ENCODE measurements at regions not wholly inside any gene's neighbourhood (a gene's known extent, or its start where the extent isn't known, plus 50 kb on each side); places are given as distances from the start of the nearest gene placed in this dataset.

DNA sequence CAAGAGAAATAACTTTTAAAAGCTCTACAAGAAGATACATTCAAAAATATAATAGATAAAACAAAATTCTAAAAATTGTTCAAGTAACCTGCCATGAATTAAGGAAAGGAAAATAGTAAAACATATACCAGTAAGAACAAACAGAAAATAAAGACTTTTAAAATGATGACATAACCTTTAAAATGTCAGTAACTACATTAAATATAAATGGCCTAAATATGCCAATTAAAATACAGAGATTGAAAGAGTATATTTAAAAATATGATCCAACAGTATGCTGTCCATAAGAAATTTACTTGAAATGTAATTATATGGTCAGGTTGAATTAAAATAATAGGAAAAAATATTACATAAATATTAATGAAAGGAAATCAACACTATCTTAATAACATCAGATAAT, 911.7 kb upstream of the POU3F3 start:
- Mint-ChIP-seq H3K4me1 (no peaks in the 10 kb centered on the region), H3K27me3 (ENCODE audit: low read depth) (no peaks in the 10 kb centered on the region)
- no peak overlapping the region for H3K18ac ChIP-seq (ENCODE audit: insufficient read length, low read depth, low read length)

More for the DNA sequence above, 911.7 kb upstream of the POU3F3 start:
- no peak overlapping the region for H2BK5ac ChIP-seq (ENCODE audit: insufficient read length, low read length)
- no peak overlapping the region for H2BK12ac ChIP-seq (ENCODE audit: insufficient read length, low read depth, low read length)
- no peak overlapping the region for H3T11ph ChIP-seq (ENCODE audit: low read length)
- H3K4ac ChIP-seq (ENCODE audit: low read depth, low read length) = no peak overlapping the region
- H2AK5ac ChIP-seq (ENCODE audit: insufficient read length, low read length) = no peak overlapping the region
- no peaks in the 10 kb centered on the region for H3K4me1 ChIP-seq (ENCODE audit: insufficient read depth, low read length)
- no peak overlapping the region for H4K5ac ChIP-seq (ENCODE audit: insufficient read length, low read depth, low read length)
- H4K91ac ChIP-seq (ENCODE audit: insufficient read length, low read depth, low read length) = no peak overlapping the region
- H3K56ac ChIP-seq (ENCODE audit: insufficient read length, low read depth, low read length) = no peak overlapping the region
- H3K14ac ChIP-seq (ENCODE audit: insufficient read depth, low read length) = no peak overlapping the region
- H2AFZ ChIP-seq (ENCODE audit: low read length) = no peak overlapping the region
- Mint-ChIP-seq H3K4me3 (no peak overlapping the region), H3K36me3 (ENCODE audit: insufficient read depth in 1 of 3, low read depth in 3 of 3) (peaks cover 0 to 19% (median 4%) of the 10 kb centered on the region in 3 experiments; a peak in 6 of 7 replicates), H3K9me3 (peaks cover 21 to 36% of the 10 kb centered on the region in 2 experiments), H3K27ac (no peak overlapping the region)
- H3K4me2 ChIP-seq (ENCODE audit: insufficient read depth, insufficient read length, low read length) = no peak overlapping the region
- H3K9ac ChIP-seq (ENCODE audit: extremely low read depth, insufficient read length, low read length) = no peak overlapping the region
- H3K79me1 ChIP-seq (ENCODE audit: insufficient read depth, low read depth, low read length, poor library complexity, severe bottlenecking) = no peaks in the 10 kb centered on the region
- H2BK120ac ChIP-seq (ENCODE audit: low read depth, low read length, poor library complexity, severe bottlenecking) = no peak overlapping the region
- no peak overlapping the region for H3K23ac ChIP-seq (ENCODE audit: insufficient read length, low read depth, low read length)
- no peaks in the 10 kb centered on the region for H4K20me1 ChIP-seq (ENCODE audit: control insufficient read depth, insufficient read depth, insufficient read length)
- H3K27me3 ChIP-seq (ENCODE audit: insufficient read depth, low read length) = no peaks in the 10 kb centered on the region
- H3K27ac ChIP-seq (ENCODE audit: insufficient read length, low read depth, low read length) = no peak overlapping the region
- H3K23me2 ChIP-seq (ENCODE audit: insufficient read length, low read depth, low read length, poor library complexity, severe bottlenecking) = no peaks in the 10 kb centered on the region
- TF ChIP-seq, protein P1, sequence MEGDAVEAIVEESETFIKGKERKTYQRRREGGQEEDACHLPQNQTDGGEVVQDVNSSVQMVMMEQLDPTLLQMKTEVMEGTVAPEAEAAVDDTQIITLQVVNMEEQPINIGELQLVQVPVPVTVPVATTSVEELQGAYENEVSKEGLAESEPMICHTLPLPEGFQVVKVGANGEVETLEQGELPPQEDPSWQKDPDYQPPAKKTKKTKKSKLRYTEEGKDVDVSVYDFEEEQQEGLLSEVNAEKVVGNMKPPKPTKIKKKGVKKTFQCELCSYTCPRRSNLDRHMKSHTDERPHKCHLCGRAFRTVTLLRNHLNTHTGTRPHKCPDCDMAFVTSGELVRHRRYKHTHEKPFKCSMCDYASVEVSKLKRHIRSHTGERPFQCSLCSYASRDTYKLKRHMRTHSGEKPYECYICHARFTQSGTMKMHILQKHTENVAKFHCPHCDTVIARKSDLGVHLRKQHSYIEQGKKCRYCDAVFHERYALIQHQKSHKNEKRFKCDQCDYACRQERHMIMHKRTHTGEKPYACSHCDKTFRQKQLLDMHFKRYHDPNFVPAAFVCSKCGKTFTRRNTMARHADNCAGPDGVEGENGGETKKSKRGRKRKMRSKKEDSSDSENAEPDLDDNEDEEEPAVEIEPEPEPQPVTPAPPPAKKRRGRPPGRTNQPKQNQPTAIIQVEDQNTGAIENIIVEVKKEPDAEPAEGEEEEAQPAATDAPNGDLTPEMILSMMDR (conservative IDR thresholded peaks at IDR 0.05) = no peak
- no peaks in the 10 kb centered on the region for H3K9me3 ChIP-seq (ENCODE audit: control insufficient read depth, low read depth, low read length)
- no peak overlapping the region for H2BK20ac ChIP-seq (ENCODE audit: low read depth, low read length, poor library complexity, severe bottlenecking)
- no peak overlapping the region for H4K8ac ChIP-seq (replicated peaks; ENCODE audit: insufficient read length, low read depth, low read length)
- no peaks in the 10 kb centered on the region for H3K79me2 ChIP-seq (ENCODE audit: insufficient read depth, low read length)
- no peak for DNase-seq
- H2BK15ac ChIP-seq (ENCODE audit: low read depth, low read length) = no peak overlapping the region

All from H9 (cell line).